ENCODE measurements at regions not wholly inside any gene's neighbourhood (a gene's known extent, or its start where the extent isn't known, plus 50 kb on each side); places are given as distances from the start of the nearest gene placed in this dataset.

GRCh38 chr5:29309359-29309758 lies 1884.1 kb upstream of the CDH6 start:
- DNase-seq (ENCODE audit: low spot score): no peak

GRCh38 chr5:29307478-29307877 lies 1886.0 kb upstream of the CDH6 start:
- DNase-seq (ENCODE audit: low spot score): no peak

DNA sequence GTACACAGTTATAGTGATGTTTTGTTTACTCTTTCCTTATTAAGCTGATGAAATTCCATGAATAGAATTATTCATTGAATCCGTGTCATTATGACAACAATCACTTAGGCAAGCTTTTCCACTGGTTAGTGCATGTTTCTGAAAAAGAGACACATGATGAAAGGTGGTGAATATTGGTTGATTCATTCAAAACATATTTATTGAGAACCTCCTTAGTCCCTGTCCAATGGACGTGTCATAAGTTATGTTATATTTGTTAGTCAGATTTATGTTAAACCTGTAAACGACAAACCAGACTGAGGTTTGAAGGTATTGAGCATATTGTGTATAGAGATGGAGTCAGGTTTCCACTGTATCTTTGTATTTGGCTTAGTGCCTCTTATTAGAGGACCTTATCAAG lies 1888.9 kb upstream of the CDH6 start:
- no peak for DNase-seq (ENCODE audit: low spot score)

GRCh38 chr5:29296548-29296947 lies 1896.9 kb upstream of the CDH6 start:
- DNase-seq (ENCODE audit: low spot score): no peak

DNA sequence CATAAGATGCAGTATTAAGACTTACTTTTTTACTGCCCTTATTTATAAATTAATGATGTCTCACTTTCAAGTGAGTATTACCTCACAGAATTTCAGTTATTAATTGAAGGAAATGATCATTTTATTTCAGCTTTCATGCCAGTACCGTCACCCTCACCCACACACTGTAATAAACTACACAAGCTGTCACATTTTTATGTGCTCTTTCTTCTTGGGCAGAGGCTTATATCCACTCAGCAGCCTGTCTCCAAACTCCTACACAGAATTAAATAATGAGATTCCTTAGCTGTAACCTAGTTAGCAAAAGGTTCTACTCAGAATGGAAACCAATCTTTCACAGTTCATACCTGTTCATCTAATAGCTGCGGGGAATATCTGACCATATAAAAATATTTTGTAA lies 1915.8 kb upstream of the CDH6 start:
- no peak for DNase-seq (ENCODE audit: low spot score)

GRCh38 chr5:29276371-29276770 lies 1917.1 kb upstream of the CDH6 start:
- no peak for DNase-seq (ENCODE audit: low spot score)

GRCh38 chr5:29263915-29264351 lies 1929.6 kb upstream of the CDH6 start:
- DNase-seq (ENCODE audit: low spot score): no peak

DNA sequence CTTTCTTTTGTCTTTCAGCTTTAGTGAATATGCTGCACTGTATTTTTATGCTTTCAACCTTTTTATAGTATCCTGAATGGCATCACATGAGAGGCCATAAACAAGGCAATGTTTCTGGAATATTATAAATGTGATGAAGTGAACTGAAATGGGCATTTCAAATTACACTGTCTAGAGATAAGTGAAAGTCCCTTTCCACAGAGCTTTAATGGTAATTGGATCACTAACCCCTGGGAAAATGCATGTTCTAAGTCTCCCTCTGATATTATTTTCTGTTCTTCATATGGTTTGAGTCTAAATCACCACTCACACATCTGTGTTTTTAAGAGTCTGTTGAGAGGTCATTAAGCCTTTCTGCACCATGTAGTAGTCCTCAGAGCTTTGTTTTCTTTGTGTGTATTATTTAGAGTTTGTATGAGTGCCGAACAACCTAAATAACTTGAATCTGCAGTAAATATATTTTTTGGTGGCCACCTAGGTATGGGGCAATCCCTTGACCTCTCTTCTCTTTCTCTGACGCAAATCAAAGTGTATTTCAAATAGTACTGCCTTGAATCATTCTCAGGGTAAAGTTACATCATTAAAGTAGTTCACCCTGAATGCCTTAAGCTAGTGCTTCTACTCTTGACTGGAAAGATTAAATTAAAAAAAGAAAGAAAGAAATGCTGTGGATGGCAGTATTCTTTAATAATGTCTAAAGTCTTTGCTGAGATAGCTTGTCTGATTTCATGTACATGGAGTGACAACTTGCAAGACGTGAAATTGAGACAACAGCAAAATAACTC lies 1931.0 kb upstream of the CDH6 start:
- no peak for DNase-seq (ENCODE audit: low spot score)

- no peak for DNase-seq (ENCODE audit: low spot score)
These were observed 1932.3 kb upstream of the CDH6 start for GRCh38 chr5:29261213-29261612.

GRCh38 chr5:29252390-29252789 lies 1941.1 kb upstream of the CDH6 start:
- no peak for DNase-seq (ENCODE audit: low spot score)

GRCh38 chr5:29247346-29248028 lies 1946.0 kb upstream of the CDH6 start:
- DNase-seq (ENCODE audit: low spot score): no peak

DNA sequence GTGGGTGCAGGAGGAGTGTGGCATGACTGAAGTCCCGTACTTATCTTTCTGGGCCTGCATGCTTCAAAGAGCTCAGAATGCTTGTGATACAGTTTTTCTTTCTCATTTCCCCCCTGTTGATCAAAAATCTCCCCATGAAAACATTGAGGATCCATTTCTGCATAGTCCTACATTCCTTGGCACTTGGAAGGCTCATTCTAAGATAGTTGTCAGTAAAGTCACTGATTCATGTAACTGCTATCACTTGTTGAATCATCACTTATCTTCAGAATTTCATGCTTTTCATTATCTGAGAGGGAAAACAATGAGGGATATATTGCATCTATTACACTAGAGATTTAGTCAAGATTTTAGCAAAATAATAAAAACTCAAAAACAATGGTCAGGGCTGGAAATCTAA lies 1953.1 kb upstream of the CDH6 start:
- no peak for DNase-seq (ENCODE audit: low spot score)

- no peak for DNase-seq (ENCODE audit: low spot score)
These were observed 1953.9 kb upstream of the CDH6 start for GRCh38 chr5:29239606-29240005.

DNA sequence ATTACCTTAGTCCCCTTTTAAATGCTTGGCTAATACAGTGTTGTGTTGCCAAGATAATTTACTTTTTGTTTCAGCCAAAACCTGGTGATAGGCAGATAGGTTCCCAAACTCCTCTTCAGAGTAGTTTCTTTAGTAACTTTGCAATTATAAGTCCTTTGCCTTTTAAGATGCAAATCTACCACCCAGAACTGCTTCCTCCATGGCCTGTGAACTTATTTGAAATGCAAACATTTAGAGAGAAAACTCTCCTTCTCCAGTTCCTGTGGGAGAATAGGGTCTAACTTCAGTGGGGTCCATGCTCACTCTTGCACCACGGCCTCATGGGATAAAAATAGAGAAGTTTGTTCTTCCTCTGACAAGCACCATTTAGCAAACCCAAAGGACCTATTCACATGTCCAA lies 1955.4 kb upstream of the CDH6 start:
- no peak for DNase-seq (ENCODE audit: low spot score)

DNA sequence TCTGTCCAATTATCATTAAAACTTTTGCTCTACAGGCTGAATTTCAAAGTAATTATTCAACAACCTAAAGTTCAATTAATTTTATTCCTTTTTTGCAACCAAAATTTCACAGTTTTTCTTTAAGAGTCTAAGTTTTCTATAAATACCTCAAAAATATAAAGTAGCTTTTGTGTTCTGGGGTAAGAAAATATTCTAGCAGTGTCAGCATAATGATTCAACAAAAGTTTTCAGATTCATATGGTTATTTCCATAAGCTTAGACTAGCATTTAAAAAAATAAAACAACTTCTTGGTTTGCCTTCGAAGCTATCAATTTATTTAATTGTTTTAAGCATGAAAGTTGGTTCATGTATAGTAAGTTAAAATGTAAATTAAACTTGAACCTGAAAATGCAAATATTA lies 1962.3 kb upstream of the CDH6 start:
- no peak for DNase-seq (ENCODE audit: low spot score)

DNA sequence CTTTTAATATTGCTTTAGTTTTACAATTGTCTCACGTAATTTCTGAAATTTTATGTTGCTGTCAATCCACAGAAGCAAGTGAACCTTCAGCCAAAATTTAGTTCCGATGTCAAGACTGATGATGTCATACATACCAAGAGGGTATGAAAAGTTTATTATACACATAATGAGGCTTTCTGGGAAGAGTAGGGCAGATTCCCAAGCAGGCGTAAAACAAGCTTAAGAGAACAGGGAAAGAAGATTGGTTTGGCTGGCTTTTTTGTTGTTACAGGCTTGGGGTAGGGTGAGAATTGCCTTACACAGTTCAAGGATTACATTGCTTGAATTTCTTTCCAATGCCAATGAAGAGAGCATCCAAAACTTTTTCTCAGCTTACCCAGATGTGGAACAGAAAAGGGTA lies 1962.9 kb upstream of the CDH6 start:
- no peak for DNase-seq (ENCODE audit: low spot score)

- no peak for DNase-seq (ENCODE audit: low spot score)
These were observed 1964.0 kb upstream of the CDH6 start for GRCh38 chr5:29229461-29229860.

DNA sequence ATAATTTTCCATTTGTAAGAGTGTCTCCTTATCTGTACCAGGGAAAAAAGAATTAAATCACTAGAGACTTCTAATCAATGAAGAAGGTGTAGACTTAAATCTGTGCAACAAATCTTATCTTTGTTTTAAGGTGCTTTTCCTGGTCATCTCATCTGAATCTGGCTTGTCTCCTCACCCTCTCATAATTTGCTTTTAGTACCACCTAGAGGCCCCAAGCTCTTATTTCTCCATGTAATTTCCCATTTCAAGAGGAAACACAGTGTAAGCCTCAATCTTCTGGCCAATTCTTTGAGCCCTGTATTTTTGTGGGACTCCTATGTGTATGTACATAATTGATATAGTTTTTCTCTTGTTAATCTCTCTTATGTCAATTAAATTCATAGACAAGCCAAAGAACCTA lies 1975.3 kb upstream of the CDH6 start:
- DNase-seq (ENCODE audit: low spot score): no peak

GRCh38 chr5:29214839-29215238 lies 1978.6 kb upstream of the CDH6 start:
- no peak for DNase-seq (ENCODE audit: low spot score)

- no peak for DNase-seq (ENCODE audit: low spot score)
These were observed 1980.0 kb upstream of the CDH6 start for GRCh38 chr5:29213475-29213874.

GRCh38 chr5:29208024-29208423 lies 1985.5 kb upstream of the CDH6 start:
- no peak for DNase-seq (ENCODE audit: low spot score)

- no peak for DNase-seq (ENCODE audit: low spot score)
These were observed 1990.4 kb upstream of the CDH6 start for GRCh38 chr5:29203049-29203448.

Data from mesenteric fat pad (tissue), 1 donor.